Loucy (cell line): ENCODE measurements at regions not wholly inside any gene's neighbourhood (a gene's known extent, or its start where the extent isn't known, plus 50 kb on each side); places are given as distances from the start of the nearest gene placed in this dataset.

Source experiments
- H2AFZ ChIP-seq: fragments of 200-600 bp; sonication (generic); 2 replicates; pipeline ENCODE4 v1.6.0; 2016; ENCODE audit warnings: antibody characterized with exemption, mild to moderate bottlenecking, low read length, moderate library complexity
- H3F3A ChIP-seq: fragments of 200-600 bp; 2 replicates; pipeline ENCODE4 v1.6.0; 2016; ENCODE audit warnings: antibody characterized with exemption, low read depth, mild to moderate bottlenecking
- H3K27me3 ChIP-seq: fragments of 200-600 bp; sonication (generic); 2 replicates; pipeline ENCODE4 v1.6.1; 2014; ENCODE audit warnings: low read length, mild to moderate bottlenecking; ENCODE audit not compliant: insufficient read depth, poor library complexity, severe bottlenecking
- H3K36me3 ChIP-seq: fragments of 200-600 bp; sonication (generic); 2 replicates; pipeline ENCODE4 v1.6.1; 2016; ENCODE audit warnings: low read length; ENCODE audit not compliant: insufficient read depth
- H3K4me1 ChIP-seq: fragments of 200-600 bp; sonication (generic); 2 replicates; pipeline ENCODE4 v1.5.1; 2014; ENCODE audit warnings: low read length, mild to moderate bottlenecking; ENCODE audit not compliant: insufficient read depth, poor library complexity, severe bottlenecking
- H3K4me2 ChIP-seq: fragments of 200-600 bp; sonication (generic); 2 replicates; pipeline ENCODE4 v1.6.0; 2014; ENCODE audit warnings: antibody characterized with exemption, low read length, low read depth, mild to moderate bottlenecking; ENCODE audit not compliant: poor library complexity, severe bottlenecking
- H3K4me3 ChIP-seq: fragments of 200-600 bp; sonication (generic); 2 replicates; pipeline ENCODE4 v1.5.1; 2014; ENCODE audit warnings: low read length, mild to moderate bottlenecking, mixed read lengths; ENCODE audit not compliant: poor library complexity, severe bottlenecking
- H3K79me2 ChIP-seq: fragments of 200-600 bp; sonication (generic); 2 replicates; pipeline ENCODE4 v1.6.1; 2014; ENCODE audit warnings: low read length; ENCODE audit not compliant: insufficient read depth
- H3K9ac ChIP-seq: fragments of 200-600 bp; sonication (generic); 2 replicates; pipeline ENCODE4 v1.6.0; 2014; ENCODE audit warnings: mild to moderate bottlenecking, low read depth, low read length, moderate library complexity; ENCODE audit not compliant: poor library complexity, severe bottlenecking
- H3K9me2 ChIP-seq: fragments of 200-600 bp; sonication (generic); replicated peaks from 2 replicates; pipeline ENCODE4 v1.6.1; 2016; ENCODE audit warnings: low read depth, low read length, mixed read lengths
- H3K9me3 ChIP-seq: fragments of 200-600 bp; sonication (generic); 2 replicates; pipeline ENCODE4 v1.6.1; 2014; ENCODE audit warnings: mild to moderate bottlenecking, antibody characterized with exemption, low read length, low read depth; ENCODE audit not compliant: insufficient read depth
- H4K20me1 ChIP-seq: fragments of 200-600 bp; sonication (generic); 2 replicates; pipeline ENCODE4 v1.6.0; 2014; ENCODE audit warnings: antibody characterized with exemption, low read length, mild to moderate bottlenecking; ENCODE audit not compliant: insufficient read depth, poor library complexity, severe bottlenecking
- EZH2phosphoT487 ChIP-seq: fragments of 200-600 bp; IDR thresholded peaks from 2 replicates; pipeline ENCODE4 v1.6.1; 2018; ENCODE audit warnings: antibody characterized with exemption, mild to moderate bottlenecking, moderate library complexity, borderline replicate concordance
- TF ChIP-seq, protein P1 (sequence below): fragments of 200-600 bp; sonication (generic); conservative IDR thresholded peaks from 2 replicates; pipeline ENCODE4 v1.5.1; 2014; ENCODE audit warnings: mild to moderate bottlenecking, antibody characterized with exemption, low read length

DNA sequence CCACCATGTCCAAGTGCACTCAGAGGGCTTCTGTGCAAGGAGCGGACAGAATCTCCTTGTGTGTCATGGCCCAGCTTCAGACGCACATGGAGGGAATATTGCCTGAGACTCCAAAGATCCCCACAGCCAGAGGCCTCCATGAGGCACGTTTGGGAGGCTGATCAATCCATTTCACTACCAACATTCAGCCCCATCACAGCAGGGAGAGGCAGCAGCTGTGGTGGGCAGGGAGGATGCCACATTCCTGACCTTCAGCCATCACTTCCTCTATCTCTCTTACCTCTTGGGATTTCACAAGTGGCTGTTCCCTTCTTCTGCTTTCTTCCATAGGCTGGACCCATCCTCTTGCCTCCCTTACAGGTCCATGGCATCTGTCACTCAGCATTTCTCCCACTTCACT lies 82.4 kb upstream of the MBNL2 start:
- H3F3A ChIP-seq = no peaks in the 10 kb centered on the region
- H4K20me1 ChIP-seq = no peaks in the 10 kb centered on the region
- H3K9me3 ChIP-seq = no peaks in the 10 kb centered on the region
- H3K4me1 ChIP-seq = no peaks in the 10 kb centered on the region
- TF ChIP-seq EZH2phosphoT487 = no peak
- no peak overlapping the region for H3K9ac ChIP-seq
- H3K79me2 ChIP-seq = no peaks in the 10 kb centered on the region
- H3K4me2 ChIP-seq = no peak overlapping the region
- H3K27me3 ChIP-seq = peaks cover 14% of the 10 kb centered on the region
- no peaks in the 10 kb centered on the region for H3K9me2 ChIP-seq
- no peak overlapping the region for H3K4me3 ChIP-seq
- H2AFZ ChIP-seq = no peak overlapping the region
- no peaks in the 10 kb centered on the region for H3K36me3 ChIP-seq

DNA sequence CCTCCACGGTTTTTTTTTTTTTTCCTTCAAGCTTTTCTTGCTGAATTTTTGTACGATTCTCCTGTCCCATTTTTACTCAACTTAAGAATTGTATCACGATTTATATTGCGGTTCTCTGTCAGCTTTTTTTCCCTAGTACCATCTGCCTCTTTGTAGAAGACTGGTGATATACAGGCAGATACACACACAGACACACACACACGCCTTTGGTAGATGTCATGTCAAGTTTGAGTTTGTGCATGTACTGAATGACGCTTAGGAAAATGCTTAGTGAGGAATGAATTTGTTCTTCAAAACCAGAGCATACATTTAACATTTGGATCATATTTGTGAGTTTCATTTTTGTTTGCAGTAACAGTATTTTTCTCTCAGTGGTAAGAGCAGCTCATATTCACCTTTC lies 82.0 kb upstream of the MBNL2 start:
- Histone ChIP-seq H3F3A (no peaks in the 10 kb centered on the region), H2AFZ (no peak overlapping the region), H3K9me3 (no peaks in the 10 kb centered on the region), H3K27me3 (peaks cover 14% of the 10 kb centered on the region), H3K4me3 (no peak overlapping the region), H3K9me2 (no peaks in the 10 kb centered on the region), H3K79me2 (no peaks in the 10 kb centered on the region), H3K4me2 (no peak overlapping the region), H4K20me1 (no peaks in the 10 kb centered on the region), H3K9ac (no peak overlapping the region), H3K4me1 (no peaks in the 10 kb centered on the region), H3K36me3 (no peaks in the 10 kb centered on the region)
- TF ChIP-seq EZH2phosphoT487 = no peak
- TF ChIP-seq, protein P1, sequence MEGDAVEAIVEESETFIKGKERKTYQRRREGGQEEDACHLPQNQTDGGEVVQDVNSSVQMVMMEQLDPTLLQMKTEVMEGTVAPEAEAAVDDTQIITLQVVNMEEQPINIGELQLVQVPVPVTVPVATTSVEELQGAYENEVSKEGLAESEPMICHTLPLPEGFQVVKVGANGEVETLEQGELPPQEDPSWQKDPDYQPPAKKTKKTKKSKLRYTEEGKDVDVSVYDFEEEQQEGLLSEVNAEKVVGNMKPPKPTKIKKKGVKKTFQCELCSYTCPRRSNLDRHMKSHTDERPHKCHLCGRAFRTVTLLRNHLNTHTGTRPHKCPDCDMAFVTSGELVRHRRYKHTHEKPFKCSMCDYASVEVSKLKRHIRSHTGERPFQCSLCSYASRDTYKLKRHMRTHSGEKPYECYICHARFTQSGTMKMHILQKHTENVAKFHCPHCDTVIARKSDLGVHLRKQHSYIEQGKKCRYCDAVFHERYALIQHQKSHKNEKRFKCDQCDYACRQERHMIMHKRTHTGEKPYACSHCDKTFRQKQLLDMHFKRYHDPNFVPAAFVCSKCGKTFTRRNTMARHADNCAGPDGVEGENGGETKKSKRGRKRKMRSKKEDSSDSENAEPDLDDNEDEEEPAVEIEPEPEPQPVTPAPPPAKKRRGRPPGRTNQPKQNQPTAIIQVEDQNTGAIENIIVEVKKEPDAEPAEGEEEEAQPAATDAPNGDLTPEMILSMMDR = no peak

DNA sequence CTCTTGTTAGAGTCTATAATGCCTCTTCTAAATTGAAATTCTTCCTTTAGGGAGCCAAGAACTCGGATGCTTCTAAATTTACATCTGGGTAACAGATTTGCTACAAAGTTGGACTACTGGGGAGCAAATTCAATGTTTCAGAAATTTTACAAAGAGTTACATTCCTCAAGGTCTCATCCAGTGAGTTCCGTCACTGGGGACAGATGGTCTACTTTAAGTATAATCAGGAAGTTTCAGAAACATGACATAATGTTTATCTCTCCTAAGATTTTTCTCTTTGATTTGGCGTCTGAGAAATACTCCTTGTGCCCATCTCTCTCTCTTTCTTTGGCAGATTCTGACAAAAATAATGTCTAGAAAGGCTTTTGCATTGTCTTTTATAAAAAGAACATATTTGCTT lies 81.5 kb upstream of the MBNL2 start:
- H3K36me3 ChIP-seq = no peaks in the 10 kb centered on the region
- no peaks in the 10 kb centered on the region for H3K4me1 ChIP-seq
- H3K9me2 ChIP-seq = no peaks in the 10 kb centered on the region
- H3K9me3 ChIP-seq = no peaks in the 10 kb centered on the region
- no peak overlapping the region for H3K9ac ChIP-seq
- H3K4me3 ChIP-seq = no peak overlapping the region
- no peaks in the 10 kb centered on the region for H3F3A ChIP-seq
- no peak overlapping the region for H2AFZ ChIP-seq
- H3K79me2 ChIP-seq = no peaks in the 10 kb centered on the region
- no peaks in the 10 kb centered on the region for H4K20me1 ChIP-seq
- TF ChIP-seq EZH2phosphoT487 = no peak
- TF ChIP-seq, protein P1 = no peak
- H3K4me2 ChIP-seq = no peak overlapping the region
- H3K27me3 ChIP-seq = peaks cover 14% of the 10 kb centered on the region

DNA sequence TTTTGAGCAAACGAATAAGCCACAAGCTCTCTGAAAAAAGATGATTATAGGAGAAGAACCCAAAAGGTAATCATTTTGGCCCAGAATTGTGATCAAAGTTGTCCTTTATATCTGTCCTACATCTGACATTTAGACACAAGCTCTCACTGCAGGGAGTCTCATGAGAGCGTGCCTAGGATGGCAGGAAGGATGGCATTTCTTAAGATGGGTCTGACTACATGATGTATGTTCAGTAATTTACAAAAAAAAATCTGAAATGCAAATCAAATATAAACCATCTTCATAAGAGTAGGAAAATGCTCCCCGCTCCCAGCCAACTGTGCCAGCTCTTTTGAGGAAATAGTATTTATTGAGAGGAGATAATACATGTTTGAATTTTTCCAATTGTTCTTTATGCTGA lies 81.0 kb upstream of the MBNL2 start:
- Histone ChIP-seq H2AFZ (no peak overlapping the region), H3K27me3 (peaks cover 14% of the 10 kb centered on the region), H3K4me3 (no peak overlapping the region), H4K20me1 (no peaks in the 10 kb centered on the region), H3K9me3 (no peaks in the 10 kb centered on the region), H3K36me3 (no peaks in the 10 kb centered on the region), H3K9me2 (no peaks in the 10 kb centered on the region), H3K4me1 (no peaks in the 10 kb centered on the region), H3K9ac (no peak overlapping the region), H3F3A (no peaks in the 10 kb centered on the region), H3K79me2 (no peaks in the 10 kb centered on the region), H3K4me2 (no peak overlapping the region)
- TF ChIP-seq, protein P1 = no peak
- no peak for TF ChIP-seq EZH2phosphoT487
